HAP-1 (cell line): ENCODE measurements at regions not wholly inside any gene's neighbourhood (a gene's known extent, or its start where the extent isn't known, plus 50 kb on each side); places are given as distances from the start of the nearest gene placed in this dataset.

ENCODE experiments used
- DNase-seq, 2 experiments: peaks; one replicate each; pipeline ENCODE4 v3.0.0-alpha.2; 2016 to 2020; ENCODE audit warnings: low spot score in 2 of 2
- H3K27me3 ChIP-seq: fragments of 250-450 bp; sonication (Bioruptor Pico); 2 replicates; pipeline ENCODE4 v1.5.1; 2020; ENCODE audit warnings: low read depth, mild to moderate bottlenecking, moderate library complexity
- H3K36me3 ChIP-seq: fragments of 250-450 bp; sonication (Bioruptor Pico); replicated peaks from 2 replicates; pipeline ENCODE4 v1.5.1; 2020; ENCODE audit warnings: mild to moderate bottlenecking
- H3K4me1 ChIP-seq: fragments of 250-450 bp; sonication (Bioruptor Pico); 2 replicates; pipeline ENCODE4 v1.5.1; 2020; ENCODE audit warnings: mild to moderate bottlenecking
- H3K4me3 ChIP-seq: fragments of 250-450 bp; sonication (Bioruptor Pico); 2 replicates; pipeline ENCODE4 v1.5.1; 2020; ENCODE audit warnings: mild to moderate bottlenecking, moderate library complexity
- H3K9me3 ChIP-seq: fragments of 250-450 bp; sonication (Bioruptor Pico); 2 replicates; pipeline ENCODE4 v1.5.1; 2020; ENCODE audit warnings: mild to moderate bottlenecking, moderate library complexity
- in situ Hi-C: fragments of 300-500 bp; cut with MboI; formaldehyde crosslinking; loops from 3 replicates; pipeline ENCODE4 v1.14.3; 2020; ENCODE audit warnings: low sequenced_read_pairs, inconsistent platforms, mixed read lengths

DNA sequence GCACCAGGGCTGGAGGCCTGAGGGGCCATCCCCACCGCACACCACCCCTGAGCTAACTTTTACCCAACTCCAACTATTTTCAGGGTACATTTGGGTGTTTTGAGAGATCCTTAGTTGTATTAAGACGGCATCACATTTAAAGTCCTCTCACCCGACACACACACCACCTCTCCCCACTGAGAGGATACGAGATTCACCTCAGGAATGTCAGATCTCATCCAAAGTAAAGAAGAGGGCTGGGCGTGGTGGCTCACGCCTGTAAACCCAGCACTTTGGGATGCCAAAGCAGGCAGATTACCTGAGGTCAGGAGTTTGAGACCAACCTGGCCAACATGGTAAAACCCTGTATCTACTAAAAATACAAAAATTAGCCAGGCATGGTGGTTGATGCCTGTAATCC, 88.4 kb downstream of the RBFOX3 start:
- peaks cover 81% of the 10 kb centered on the region for H3K27me3 ChIP-seq
- no peaks in the 10 kb centered on the region for H3K9me3 ChIP-seq
- in situ Hi-C loops: no loop called here
- H3K4me1 ChIP-seq: no peaks in the 10 kb centered on the region
- no peak for DNase-seq
- H3K4me3 ChIP-seq: no peak overlapping the region
- no peaks in the 10 kb centered on the region for H3K36me3 ChIP-seq

DNA sequence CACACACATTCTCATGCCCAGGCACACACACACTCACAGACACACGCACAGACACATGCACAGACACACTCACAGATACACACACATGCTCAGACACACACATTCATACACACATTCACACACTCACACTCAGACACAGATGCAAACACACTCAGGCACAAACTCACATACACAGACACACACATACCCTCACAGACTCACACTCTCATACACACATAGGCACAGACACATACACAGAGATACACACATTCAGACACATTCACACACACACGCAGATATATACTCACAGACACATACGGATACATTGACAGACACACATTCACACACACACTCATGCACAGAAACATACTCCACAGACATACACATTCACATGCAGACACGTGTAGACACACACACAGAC, 89.6 kb downstream of the RBFOX3 start:
- Histone ChIP-seq H3K4me1 (no peaks in the 10 kb centered on the region), H3K9me3 (no peaks in the 10 kb centered on the region), H3K36me3 (no peaks in the 10 kb centered on the region), H3K27me3 (peaks cover 75% of the 10 kb centered on the region), H3K4me3 (no peak overlapping the region)
- in situ Hi-C loops: no loop called here
- no peak for DNase-seq

DNA sequence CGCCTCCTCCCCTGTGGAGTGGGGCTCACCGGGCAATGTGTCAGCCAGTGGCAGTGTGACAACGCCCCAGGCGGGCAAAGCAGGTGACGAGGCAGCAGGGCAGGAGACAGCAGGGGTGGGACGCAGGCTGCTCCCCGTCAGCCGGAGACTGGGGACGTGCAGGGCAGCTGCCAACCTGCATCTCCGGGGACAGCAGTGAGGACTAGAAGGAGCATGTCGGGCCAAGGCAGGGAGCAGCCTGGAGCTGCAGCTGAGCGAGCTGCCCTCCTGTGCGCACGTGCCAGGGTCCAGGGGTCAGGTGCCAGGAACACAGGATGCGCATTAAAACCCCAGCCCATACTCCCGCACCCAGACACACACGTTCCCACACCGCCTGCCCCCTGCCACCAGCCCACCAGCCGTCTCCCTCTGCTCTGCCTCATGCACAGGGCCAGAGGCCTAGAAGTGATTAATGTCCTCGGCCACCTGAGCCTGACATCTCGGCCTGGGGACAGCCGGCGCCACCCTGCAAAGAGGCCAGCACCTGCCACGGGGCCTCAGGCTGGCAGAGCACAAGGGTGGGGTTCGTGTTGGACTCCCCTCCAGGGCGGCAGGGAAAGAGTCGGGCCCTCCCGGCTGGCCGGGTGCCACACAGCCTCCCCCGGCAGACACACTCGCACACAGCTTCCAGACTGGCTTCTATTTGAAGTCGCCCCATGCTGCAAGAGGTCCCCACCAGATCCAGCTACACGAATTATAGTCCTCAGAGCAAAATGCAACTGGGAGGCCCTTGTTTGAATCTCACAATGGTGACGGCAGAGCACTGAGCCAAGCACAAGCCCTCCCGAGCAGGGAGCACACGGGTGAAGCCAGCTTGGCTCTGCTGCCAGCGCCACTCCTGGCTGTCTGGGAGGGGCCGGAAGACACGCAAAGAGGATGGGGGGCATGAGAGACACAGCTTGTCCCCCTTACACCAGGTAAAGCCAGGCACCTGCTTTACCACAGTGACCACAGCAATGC, 90.4 kb downstream of the RBFOX3 start:
- Histone ChIP-seq H3K36me3 (no peaks in the 10 kb centered on the region), H3K4me3 (no peak overlapping the region), H3K4me1 (no peaks in the 10 kb centered on the region), H3K27me3 (peaks cover 70% of the 10 kb centered on the region), H3K9me3 (no peaks in the 10 kb centered on the region)
- no peak for DNase-seq
- in situ Hi-C loops: no loop called here

DNA sequence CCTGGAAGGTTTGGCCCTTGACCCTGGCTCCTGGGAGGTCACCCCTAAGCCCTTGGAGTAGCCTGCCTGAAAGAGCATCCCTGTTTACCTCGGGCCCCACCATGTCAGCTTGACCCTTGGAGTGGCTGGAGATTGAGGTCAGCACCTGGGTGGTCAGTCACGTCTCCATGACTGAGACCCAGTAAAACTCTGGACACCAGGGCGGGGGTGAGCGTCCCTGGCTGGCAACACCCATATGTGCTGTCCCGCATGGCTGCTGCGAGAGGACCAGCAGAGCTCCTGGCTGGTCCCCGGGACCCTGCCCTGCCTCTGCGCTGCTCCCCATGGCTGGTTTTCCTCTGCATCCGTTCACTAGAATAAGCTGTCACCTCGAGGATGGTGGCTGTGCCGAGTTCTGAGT, 91.2 kb downstream of the RBFOX3 start:
- Histone ChIP-seq H3K36me3 (no peaks in the 10 kb centered on the region), H3K4me3 (no peak overlapping the region), H3K4me1 (no peaks in the 10 kb centered on the region), H3K27me3 (peaks cover 61% of the 10 kb centered on the region), H3K9me3 (no peaks in the 10 kb centered on the region)
- no peak for DNase-seq
- in situ Hi-C loops: no loop called here

DNA sequence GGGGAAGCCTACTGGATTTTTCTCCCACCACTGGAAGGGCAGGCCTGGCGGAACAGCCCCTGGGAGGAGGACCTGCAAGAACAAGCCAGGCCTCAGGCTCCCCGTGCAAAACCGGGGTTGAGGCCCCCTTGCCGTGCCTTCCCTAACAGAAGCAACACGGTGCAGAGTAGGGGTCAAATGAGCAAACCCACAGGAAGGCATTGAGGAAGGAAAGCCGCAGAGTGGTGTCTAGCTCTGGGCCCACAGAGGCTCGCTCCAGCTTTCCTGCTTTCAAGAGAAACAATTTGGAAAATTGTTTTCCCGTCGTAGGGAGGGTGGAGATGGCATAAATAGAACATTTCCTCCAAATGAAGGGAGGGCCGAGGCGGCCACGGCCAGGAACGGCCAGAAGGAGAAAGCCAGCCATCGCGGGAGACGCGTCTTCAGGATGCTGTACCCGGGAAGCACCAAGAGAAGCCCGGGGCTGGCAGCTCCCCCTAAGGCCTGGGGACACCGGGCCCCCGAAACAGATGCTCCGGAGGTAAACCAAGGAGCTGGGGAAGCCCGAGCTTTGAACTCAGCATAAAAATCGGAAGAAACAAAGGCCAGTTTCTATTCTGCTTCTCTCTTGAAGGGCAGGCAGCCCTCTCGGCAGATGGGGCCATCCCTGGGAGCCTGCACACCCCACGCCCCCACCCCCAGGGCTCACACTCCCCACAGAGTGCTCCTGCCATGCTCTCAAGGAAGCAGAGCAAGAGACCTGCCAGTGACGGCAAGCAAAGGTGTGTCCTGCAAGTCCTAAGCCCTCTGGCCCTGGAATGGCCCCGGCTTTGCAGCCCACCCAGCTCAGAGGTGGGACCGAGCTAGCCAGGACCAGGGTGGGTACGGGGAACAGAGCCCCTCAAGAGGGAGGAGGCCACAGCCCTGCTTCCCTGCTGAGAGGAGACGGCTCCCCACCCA, 92.0 kb downstream of the RBFOX3 start:
- Histone ChIP-seq H3K9me3 (no peaks in the 10 kb centered on the region), H3K27me3 (peaks cover 53% of the 10 kb centered on the region), H3K36me3 (no peaks in the 10 kb centered on the region), H3K4me3 (no peak overlapping the region), H3K4me1 (no peaks in the 10 kb centered on the region)
- no peak for DNase-seq
- in situ Hi-C loops: no loop called here

DNA sequence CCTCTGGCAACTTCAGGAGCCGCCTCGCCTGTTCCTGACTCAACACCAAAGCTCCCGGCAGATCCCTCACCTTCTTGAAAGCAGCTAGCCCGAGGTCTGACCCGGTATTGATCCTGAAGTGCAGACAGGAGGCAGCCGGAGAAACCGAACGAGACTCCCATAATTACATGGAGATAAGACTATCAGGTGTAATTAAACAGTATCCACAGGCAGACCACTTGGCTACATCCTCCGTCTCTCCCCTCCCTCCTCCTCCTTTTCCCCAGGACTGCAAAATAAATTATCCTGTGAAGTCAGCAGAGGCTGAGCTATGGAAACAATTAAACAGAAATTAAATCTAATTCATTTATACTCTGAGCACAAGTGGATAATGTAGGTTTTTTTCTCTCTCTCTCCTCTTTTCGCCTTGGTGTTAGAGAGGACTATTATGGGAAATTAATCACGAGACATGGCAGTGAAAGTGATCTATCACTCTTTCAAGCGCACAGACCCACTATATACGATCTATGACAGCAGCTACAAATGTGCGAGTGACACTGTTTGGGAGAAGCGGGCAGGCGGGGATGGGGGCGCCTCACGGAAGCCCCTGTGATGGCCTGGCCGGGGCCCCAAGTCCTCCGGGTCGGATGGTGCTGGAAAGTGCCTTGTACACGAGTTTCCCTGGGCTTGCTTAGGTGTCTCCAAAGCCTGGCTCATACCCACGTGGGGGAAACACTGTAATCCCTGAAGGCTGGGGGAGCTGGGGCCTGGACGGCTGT, 92.8 kb downstream of the RBFOX3 start:
- DNase-seq: no peak
- Histone ChIP-seq H3K4me3 (no peak overlapping the region), H3K27me3 (peaks cover 45% of the 10 kb centered on the region), H3K4me1 (no peaks in the 10 kb centered on the region), H3K9me3 (no peaks in the 10 kb centered on the region), H3K36me3 (no peaks in the 10 kb centered on the region)
- in situ Hi-C loops: no loop called here

DNA sequence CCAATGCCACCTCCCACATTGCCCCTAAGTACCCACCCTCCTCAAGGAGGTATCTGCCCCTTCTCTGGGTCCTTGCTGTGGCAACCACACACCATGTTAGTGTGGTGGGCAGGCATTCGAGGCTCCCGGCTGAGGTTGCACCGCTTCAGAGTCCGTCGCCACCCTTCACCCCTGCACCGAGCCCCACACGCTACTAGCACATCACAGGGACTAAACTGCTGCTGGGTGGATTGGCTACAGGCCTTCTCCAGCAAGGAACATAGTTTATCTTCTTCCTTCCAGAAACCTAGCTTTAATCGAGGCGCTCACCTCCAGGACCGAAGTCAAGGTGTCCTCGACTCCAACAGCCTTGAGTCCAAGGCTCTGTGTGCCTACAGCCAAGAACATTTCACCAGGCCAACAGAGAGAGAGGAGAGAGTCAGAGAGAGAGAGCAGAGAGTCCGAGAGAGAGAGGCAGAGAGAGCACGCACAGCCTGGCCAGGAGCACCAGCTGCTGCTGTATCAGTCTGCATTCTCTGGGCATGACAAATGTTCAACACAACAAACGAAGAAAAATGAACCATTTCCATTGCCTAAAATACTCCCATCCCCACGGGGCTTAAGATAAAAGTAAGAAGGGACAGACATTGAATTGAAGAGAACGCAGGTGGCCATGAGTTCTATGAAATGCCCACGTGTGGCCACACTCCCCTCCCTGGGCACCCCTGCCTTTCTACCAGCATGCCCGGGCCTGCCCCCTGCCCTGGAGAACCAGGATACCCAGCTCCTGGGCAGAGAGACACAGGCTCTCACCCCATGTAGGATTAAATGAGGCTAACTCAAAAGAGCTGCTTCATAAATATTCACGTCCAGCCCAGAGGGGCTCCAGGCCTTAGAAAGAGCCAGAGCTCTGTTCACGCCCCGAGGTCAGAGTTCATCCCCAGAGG, 94.9 kb downstream of the RBFOX3 start:
- H3K36me3 ChIP-seq: no peaks in the 10 kb centered on the region
- H3K27me3 ChIP-seq: peaks cover 32% of the 10 kb centered on the region
- in situ Hi-C loops: no loop called here
- DNase-seq: no peak
- H3K4me3 ChIP-seq: no peak overlapping the region
- no peaks in the 10 kb centered on the region for H3K4me1 ChIP-seq
- H3K9me3 ChIP-seq: no peaks in the 10 kb centered on the region

DNA sequence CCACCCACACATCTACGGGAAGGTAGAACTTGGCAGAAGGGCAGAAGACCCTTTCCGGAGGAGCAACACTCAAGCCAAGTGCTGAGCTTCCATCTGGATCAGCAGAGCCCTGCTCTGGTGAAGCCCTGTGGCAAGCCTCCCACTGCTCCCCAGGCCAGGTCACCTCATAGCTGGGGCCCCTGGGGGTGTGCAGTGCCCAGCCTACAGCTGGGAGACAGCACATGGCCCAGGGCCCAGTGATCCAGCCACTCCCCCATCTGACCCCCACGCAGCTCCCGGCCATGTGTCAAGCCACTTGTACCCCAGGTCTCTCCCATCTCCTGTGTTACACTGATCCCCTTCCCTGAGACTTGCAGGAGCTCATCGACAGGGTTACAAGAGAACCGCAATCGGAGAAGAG, 95.7 kb downstream of the RBFOX3 start:
- Histone ChIP-seq H3K4me1 (no peaks in the 10 kb centered on the region), H3K4me3 (no peak overlapping the region), H3K27me3 (peaks cover 32% of the 10 kb centered on the region), H3K9me3 (no peaks in the 10 kb centered on the region), H3K36me3 (no peaks in the 10 kb centered on the region)
- in situ Hi-C loops: no loop called here
- no peak for DNase-seq

DNA sequence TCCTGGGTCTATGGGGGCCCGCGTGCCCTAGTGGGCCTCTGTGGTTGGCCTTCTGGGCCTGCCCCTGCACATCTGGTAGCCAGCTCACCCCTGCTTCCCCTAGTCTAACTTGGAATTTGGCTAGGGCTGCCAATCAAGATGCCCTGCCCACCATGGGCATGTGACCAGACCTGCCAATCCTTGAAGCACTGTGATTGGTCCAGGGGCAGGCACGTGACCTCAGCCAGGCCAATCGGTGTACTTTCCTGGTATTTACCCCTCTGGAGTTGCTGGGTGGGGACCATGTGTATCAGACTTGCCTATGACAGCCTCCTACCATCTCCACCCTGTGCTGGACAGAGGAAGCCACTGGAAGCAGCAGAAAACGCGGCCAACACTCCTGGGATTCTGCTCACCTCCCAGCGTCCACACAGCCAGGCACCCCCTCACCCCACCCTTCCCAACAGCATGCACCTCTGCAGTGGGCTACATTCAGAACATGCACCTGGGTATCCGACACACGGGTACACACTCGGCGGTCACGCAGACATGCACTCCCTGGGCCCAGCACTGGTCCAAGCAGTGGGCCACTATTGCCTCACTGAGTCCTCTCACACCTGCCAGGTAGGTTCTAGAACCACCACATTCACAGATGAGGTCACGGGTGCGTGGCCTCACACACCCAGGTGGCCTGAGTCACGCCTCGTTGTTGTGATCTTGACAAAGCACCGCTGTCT, 96.9 kb downstream of the RBFOX3 start:
- Histone ChIP-seq H3K27me3 (peaks cover 25% of the 10 kb centered on the region), H3K9me3 (no peaks in the 10 kb centered on the region), H3K36me3 (no peaks in the 10 kb centered on the region), H3K4me3 (no peak overlapping the region), H3K4me1 (no peaks in the 10 kb centered on the region)
- no peak for DNase-seq
- in situ Hi-C loops: no loop called here

DNA sequence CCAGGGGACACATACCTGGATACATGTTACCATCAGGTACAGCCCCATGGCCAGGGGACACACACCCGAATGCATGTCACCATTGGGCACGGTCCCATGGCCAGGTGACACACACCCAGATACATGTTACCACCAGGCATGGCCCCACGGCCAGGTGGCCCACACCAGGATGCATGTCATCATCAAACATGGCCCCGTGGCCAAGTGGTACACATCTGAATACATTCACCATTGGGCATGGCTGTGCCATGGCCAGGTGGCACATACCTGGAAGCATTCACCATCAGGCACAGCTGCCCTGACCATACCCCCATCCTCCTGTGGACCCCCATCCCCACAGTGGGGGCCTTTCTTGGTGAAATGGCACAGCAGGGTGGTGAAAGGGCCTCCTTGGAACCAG, 97.6 kb downstream of the RBFOX3 start:
- H3K4me3 ChIP-seq: no peak overlapping the region
- H3K4me1 ChIP-seq: no peaks in the 10 kb centered on the region
- peaks cover 17% of the 10 kb centered on the region for H3K27me3 ChIP-seq
- no peaks in the 10 kb centered on the region for H3K36me3 ChIP-seq
- no peaks in the 10 kb centered on the region for H3K9me3 ChIP-seq
- in situ Hi-C loops: no loop called here
- DNase-seq: no peak

DNA sequence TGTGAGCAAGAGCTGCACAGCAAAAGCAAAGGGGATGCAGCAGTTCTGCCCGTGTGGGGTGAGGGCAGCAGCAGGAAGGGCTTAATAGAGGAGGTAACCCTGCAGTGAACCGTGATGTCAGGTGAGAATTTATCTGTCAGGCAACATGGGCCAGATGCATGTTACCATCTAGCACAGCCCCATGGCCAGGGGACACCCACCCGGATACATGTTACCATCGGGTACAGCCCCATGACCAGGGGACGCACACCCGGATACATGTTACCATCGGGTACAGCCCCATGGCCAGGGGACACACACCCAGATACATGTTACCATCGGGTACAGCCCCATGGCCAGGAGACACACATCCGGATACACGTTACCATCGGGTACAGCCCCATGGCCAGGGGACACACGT, 99.4 kb downstream of the RBFOX3 start:
- Histone ChIP-seq H3K36me3 (no peaks in the 10 kb centered on the region), H3K4me1 (no peaks in the 10 kb centered on the region), H3K9me3 (no peaks in the 10 kb centered on the region), H3K27me3 (peaks cover 7% of the 10 kb centered on the region; the same call in 1 of the 2 replicates), H3K4me3 (no peak overlapping the region)
- in situ Hi-C loops: no loop called here
- DNase-seq: no peak

DNA sequence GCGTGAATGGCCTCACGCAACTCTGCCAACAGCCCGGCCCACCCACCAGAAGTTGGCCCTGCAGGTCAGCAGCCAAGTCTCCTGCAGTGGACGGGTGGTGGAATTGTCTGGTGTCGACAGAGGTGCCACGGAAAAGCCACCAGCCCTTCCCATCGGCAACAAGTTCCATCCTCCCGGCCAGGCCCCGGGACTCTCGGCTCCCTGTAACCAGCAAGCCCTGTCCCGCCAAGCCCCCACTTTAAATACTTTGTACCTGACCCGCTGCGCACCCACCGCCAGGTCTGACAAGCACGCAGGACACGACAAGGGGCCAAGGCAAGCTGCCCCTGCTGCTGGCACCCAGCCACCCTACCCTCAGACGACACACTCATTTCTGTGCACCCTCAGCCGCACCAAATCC, 100.8 kb downstream of the RBFOX3 start:
- Histone ChIP-seq H3K4me1 (no peaks in the 10 kb centered on the region), H3K27me3 (0 out of 2 replicates have a peak, but pooled peaks cover 3% of the 10 kb centered on the region)

More for the DNA sequence above, 100.8 kb downstream of the RBFOX3 start:
- Histone ChIP-seq H3K4me3 (no peak overlapping the region), H3K36me3 (no peaks in the 10 kb centered on the region), H3K9me3 (no peaks in the 10 kb centered on the region)
- DNase-seq: no peak
- in situ Hi-C loops: no loop called here
